NCI-H1436 treated with DMSO at 0.1 percent for 48 hours (cell line): ENCODE measurements at regions not wholly inside any gene's neighbourhood (a gene's known extent, or its start where the extent isn't known, plus 50 kb on each side); places are given as distances from the start of the nearest gene placed in this dataset.

Experiments used
- DNase-seq: peaks from one replicate; lab custom pipeline; 2025; lab: John Stamatoyannopoulos, UW

GRCh38 chr3:124091716-124092115 is 99.8 kb upstream of the ROPN1 start:
- no peak for DNase-seq

- DNase-seq, result no peak
Measured at GRCh38 chr3:124092811-124093210, 100.9 kb upstream of the ROPN1 start.

- DNase-seq, result no peak
Measured at GRCh38 chr3:124094496-124094895, 102.6 kb upstream of the ROPN1 start.

DNA sequence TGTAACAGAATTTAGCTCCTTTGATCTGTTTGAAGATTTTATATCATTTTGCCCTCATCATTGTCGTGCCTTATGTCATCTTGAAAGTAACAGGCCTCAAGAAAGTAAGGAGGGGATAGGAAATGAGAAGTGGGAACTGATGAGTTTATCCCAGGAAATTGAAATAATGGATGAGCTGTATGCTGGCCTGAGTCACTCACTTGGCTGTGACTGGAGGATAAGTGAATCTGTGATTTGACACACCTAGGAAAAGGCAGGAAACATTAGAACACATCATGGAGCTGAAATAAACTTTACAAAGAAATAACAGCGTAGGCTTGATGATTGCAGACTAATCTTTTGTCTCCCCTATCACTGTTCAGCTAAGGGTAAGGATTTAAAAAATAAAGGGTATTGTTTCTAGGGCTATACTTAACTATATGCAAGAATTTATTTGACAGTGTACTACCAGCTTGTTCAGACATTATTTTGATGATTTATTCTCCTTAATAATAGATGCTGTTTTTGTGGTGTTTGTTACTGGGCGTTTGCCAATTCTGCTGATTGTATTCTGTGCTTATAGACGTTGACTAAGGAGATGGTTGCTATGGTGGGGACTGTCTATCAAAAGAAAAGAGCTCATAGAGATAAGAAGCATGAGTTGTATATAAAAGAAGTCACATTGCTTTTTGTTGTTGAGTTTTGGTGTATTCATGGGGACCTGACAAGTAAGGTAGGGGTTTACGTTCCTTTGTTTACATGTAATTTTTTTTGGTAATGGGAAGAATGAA is 105.6 kb upstream of the ROPN1 start:
- DNase-seq, result no peak

DNA sequence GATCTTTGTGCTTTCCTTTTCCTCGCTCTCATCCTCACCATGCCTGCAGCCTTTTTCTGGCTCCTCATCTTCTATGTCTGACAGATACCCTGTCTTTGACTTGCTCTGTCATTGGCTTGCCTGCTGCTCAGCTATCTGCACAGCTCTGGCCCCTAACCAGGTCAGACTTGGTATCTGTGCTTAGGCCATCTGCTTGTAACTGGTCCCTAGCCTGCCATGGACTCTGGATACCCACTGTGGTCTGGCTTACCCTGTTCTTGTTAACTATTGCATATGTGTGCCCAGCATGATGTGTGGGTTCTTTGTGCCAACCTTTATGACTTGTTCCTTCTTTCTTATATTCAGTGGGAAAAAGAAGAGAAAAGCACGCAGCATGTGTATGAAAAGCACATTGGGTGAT is 109.7 kb upstream of the ROPN1 start:
- DNase-seq, result no peak

DNA sequence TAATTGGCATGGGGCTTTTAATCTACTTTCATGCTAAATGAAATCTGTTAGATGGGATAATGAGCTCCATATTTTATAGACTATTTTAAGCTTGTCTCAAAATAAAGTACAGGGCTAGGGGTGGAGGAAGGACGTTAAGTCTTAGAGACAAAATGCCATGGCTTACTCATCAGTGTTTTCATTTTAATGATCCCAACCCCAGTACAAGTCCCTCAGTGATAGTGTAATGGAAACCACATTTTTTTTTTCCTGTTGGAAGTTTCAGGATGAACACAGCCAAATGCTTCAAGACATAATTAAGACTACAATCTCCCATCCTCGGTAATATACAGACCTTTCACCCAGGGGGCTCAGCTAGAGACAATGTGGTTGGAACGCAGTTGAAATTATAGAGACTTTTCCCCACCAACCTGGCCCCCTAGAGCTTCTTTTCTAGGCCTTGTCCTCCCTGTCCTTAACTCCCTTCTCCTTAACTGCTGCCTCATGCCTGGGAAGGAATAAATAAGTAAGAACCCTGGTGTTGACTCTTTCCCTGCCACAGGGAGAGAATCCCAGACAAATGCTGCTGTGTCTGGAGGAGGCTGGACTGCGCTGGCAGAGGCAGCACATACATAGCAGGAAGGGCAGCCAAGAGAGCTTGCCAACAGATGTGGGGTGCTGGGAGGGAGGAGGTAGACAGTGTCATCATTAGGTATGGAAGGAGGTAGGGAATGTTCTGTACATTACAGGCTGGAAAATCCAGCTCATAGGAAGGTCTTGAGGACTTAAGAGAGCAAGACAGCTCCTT is 115.4 kb upstream of the ROPN1 start:
- DNase-seq, result no peak

DNA sequence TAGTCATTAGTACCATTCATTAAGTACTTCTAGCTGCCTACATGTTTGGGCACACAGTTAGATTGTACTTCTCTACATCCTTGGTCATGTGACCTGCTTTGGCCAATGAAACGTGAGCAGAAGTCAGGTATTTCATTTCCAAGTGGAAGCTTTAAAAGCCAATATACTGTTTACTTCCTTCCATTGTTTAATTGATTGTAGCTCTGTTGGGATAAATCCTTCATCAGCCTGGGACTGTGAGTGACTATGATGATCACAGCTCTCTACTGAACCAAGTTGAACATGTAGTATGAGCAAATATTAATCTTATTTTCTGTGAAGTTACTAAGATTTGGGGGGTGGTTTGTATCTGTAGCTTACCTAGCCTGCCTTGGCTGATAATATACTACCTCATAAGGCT is 116.5 kb upstream of the ROPN1 start:
- DNase-seq, result no peak

GRCh38 chr3:124113485-124113884 is 121.6 kb upstream of the ROPN1 start:
- DNase-seq, result no peak

DNA sequence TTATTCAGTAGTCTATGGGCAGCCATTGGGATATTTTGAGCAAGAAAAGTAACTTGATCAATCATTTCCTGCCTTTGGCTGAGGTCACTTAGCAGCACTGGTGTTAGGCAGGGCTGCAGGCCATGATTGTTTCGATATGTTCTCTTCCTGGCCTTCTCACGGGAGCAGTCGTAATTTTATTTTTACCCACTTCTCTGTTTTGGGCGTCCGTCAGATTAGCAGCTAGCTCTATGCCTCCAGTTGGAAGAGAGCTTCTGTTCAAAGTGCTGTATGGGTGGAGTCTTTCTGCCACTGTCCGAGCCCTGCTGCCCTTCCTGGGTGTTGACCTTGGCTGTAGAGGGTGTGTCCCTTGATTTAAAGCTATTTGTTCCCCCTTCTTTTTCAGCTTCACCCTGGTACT is 123.4 kb upstream of the ROPN1 start:
- DNase-seq, result no peak

GRCh38 chr3:124115956-124116355 is 124.0 kb upstream of the ROPN1 start:
- no peak for DNase-seq

GRCh38 chr3:124116906-124117305 is 125.0 kb upstream of the ROPN1 start:
- DNase-seq, result no peak

DNA sequence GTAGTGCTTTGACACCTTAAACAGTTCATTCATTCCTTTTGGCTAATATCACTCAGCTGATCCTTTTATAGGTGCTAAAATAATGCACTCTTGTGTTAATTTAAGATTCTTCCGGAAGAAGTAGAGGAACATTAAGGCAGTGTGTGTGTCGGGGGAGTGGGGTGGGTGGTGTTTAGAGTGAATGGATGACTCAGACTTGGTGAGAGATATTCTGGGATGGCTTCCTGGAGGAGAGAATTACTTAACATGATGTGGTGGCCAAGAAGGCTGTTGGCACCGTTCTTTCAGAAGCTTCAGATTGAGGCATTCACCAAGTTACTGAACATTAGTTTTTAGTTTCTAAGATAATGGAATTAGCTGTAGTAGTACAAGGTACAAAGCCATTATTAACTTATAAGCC is 125.6 kb upstream of the ROPN1 start:
- DNase-seq, result no peak

DNA sequence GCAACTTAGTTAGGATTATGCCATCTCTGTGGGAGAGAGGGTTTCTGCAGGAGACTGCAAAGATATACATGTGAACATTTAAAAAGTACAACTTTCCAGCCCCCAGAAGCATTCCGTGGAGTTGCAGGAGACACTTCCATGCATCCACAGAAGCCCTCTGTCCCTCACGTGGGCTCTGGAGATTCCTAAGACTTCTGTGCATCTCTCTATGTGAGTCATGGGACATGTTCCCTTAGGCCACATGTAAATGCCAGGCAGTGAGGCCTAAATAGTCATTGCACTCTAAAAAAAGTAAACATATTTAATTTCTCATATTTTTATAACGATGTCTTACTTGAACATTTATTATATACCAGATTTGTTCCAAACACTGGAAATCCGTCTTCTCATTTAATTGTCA is 126.5 kb upstream of the ROPN1 start:
- no peak for DNase-seq

DNA sequence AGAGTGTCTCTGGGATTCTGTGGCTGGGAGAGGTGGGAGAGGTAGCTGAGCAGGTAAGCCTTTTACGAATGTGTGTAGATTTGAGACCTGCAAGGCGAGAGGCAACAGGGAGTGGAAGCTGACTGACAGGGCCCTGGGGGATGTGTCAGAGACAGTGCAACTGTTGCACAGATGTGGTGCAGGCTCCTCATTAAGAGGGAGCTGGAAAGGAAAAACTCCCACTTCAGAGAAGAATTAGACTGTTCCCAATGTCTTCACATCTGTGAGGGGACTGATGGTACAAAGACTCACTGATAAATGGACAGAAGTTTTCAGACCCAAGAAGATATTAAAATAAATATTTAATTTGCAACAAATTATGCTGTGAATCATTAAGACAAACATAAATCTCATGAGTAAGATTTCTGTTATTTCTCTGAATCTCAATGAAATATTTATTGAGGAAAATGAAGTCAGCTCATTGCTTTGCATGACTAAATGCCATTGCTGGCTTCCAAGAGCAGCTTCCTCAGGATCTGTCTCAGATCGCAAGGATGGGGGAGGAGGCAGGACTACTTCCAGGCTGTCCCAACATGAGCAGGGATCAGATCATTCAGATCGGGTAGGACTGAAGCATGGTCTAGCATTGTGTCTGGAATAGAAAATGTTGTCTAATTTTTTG is 127.3 kb upstream of the ROPN1 start:
- no peak for DNase-seq

DNA sequence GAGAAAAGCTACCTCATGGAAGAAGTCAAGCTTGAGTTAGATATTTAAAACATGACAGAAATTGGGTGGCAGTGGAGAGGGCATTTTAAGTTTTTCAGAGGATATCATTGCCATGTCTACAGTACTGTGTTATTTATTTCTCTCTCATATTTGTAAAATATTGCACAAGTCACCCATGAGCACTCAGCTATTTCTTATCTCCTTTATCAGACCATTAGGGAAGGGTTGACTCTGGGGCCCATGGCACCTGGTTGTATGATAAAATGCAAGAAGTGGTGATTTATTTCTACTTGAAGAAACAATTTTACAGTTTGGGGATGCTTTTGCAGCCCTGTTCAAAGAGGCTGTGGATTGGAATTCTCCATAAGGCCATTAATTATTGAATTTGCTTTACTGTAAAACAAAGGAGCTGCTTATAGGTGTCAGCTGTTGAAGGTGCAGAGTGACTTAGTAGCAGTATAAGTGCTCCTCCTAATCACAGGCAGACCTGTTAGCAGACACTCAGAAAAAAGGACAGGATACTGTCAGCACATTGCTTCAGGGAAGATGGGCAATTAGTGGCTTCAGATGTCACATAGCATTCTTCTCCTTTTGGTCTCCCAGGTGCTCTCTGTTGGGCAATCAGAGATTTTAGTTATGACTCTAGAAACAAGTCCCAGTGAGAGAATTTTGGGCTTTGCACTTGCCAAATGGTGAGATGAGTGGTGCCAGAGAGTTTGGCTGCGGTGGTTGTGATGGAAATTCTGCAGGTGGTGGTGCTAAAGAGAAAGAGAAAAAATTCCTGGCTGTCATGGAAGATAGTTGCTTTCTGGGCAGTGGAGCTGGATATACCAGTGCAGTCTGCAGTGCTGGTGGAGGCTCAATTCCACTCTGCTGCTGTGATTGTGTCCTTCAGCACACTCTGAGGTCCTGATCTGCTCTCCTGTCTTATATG is 129.7 kb upstream of the ROPN1 start:
- DNase-seq, result no peak

DNA sequence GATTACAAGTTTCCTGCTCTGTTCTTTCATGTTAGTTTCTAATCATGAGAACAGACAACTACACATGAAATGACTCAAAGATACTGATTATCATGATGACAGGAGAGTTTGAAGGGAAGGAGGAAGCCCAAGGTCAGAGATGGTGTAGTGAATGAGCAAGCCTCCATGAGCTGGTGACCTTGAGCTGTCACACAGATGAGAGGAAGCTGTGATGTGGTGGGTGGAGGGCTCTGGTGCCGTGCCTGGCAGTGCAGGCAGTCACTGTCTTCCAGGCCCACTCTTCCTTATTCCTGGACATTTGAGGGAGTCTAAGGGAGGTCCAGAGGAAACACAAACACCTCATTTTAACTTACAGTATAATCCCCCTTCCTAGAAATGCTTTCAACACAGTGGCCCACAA is 133.4 kb upstream of the ROPN1 start:
- no peak for DNase-seq

DNA sequence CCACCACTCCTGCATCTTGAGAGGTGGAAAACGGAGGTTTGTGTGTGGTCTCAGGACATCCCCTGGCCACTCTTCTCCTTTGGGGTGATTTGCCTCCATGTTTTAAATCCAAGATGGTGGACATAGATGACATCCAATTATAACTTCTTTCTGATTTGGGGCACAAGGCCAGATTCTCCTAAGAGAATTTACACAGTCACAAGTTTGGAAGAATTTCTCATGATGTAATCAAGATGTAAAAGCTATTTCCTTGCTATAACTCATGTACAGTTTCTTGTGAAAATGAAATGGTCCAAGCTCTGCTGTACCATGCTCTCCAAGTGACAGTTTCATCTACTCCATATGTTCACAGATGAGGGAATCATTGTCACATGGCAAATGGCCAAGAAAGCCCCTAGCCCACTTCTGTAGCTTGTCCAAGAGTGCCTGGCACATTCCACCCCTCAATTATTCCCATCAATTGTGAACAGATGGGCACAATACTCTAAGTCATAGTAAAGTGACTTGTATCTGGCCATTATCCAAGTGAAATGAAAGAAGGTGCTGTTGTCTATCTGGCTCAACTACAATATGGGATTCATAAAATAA is 134.6 kb upstream of the ROPN1 start:
- no peak for DNase-seq

- no peak for DNase-seq
Measured at GRCh38 chr3:124131158-124131557, 139.2 kb upstream of the ROPN1 start.

DNA sequence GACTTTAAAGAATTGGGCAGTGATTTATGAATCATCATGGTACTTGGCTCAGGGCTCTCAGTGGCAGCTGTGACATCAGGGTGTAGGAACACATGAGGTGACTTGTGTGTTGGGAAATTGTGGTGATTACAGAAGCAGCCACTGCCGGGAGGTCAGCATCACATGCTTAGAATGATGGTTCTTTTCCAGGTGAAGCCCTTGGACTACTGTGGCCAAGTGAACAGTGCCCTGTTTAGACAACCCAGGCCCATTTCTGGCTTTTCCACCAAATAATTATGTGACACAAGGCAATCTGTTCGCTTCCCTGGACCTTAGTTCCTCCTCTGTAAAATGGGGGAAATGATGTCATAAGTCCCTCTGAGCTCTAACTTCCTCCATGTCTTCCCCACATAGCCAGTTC is 139.7 kb upstream of the ROPN1 start:
- DNase-seq, result no peak

- no peak for DNase-seq
Measured at GRCh38 chr3:124132813-124133212, 140.9 kb upstream of the ROPN1 start.

- no peak for DNase-seq
Measured at GRCh38 chr3:124133366-124133940, 141.5 kb upstream of the ROPN1 start.
